MM.1S (cell line): ENCODE measurements at regions not wholly inside any gene's neighbourhood (a gene's known extent, or its start where the extent isn't known, plus 50 kb on each side); places are given as distances from the start of the nearest gene placed in this dataset.

Experiments used
- DNase-seq: peaks from one replicate; pipeline ENCODE4 v3.0.0-alpha.2; 2015
- H2AFZ ChIP-seq: fragments of 300-600 bp; sonication (generic); 2 replicates; pipeline ENCODE4 v1.6.0; 2016; ENCODE audit warnings: antibody characterized with exemption, low read length
- H3F3A ChIP-seq: fragments of 300-600 bp; sonication (generic); 2 replicates; pipeline ENCODE4 v1.6.1; 2016; ENCODE audit warnings: mild to moderate bottlenecking, antibody characterized with exemption, low read length, moderate library complexity, mixed read lengths; ENCODE audit not compliant: insufficient read depth
- H3K27ac ChIP-seq: fragments of 300-600 bp; sonication (generic); 2 replicates; pipeline ENCODE4 v1.5.1; 2016; ENCODE audit warnings: mild to moderate bottlenecking, low read length
- H3K27me3 ChIP-seq: fragments of 300-600 bp; sonication (generic); replicated peaks from 2 replicates; pipeline ENCODE4 v1.6.0; 2016; ENCODE audit warnings: low read length; ENCODE audit not compliant: insufficient read depth
- H3K36me3 ChIP-seq: fragments of 300-600 bp; sonication (generic); replicated peaks from 2 replicates; pipeline ENCODE4 v1.6.1; 2016; ENCODE audit warnings: mild to moderate bottlenecking, low read length, mixed read lengths; ENCODE audit not compliant: insufficient read depth
- H3K4me1 ChIP-seq: fragments of 300-600 bp; sonication (generic); 2 replicates; pipeline ENCODE4 v1.6.1; 2016; ENCODE audit warnings: low read length, mixed read lengths
- H3K4me2 ChIP-seq: fragments of 300-600 bp; sonication (generic); 2 replicates; pipeline ENCODE4 v1.6.0; 2016; ENCODE audit warnings: low read depth, low read length
- H3K4me3 ChIP-seq: fragments of 300-600 bp; sonication (generic); 2 replicates; pipeline ENCODE4 v1.5.1; 2016; ENCODE audit warnings: low read length, mixed read lengths
- H3K79me2 ChIP-seq: fragments of 300-600 bp; sonication (generic); 2 replicates; pipeline ENCODE4 v1.6.1; 2016; ENCODE audit warnings: mixed run types, low read length, mixed read lengths
- H3K9ac ChIP-seq: fragments of 300-600 bp; sonication (generic); 2 replicates; pipeline ENCODE4 v1.6.1; 2016; ENCODE audit warnings: low read length, mixed read lengths
- H3K9me2 ChIP-seq: fragments of 300-600 bp; sonication (generic); replicated peaks from 2 replicates; pipeline ENCODE4 v1.6.1; 2016; ENCODE audit warnings: mild to moderate bottlenecking, low read length, mixed read lengths; ENCODE audit not compliant: insufficient read depth
- H3K9me3 ChIP-seq: fragments of 300-600 bp; sonication (generic); replicated peaks from 2 replicates; pipeline ENCODE4 v1.6.1; 2016; ENCODE audit warnings: mild to moderate bottlenecking, low read length, mixed read lengths; ENCODE audit not compliant: insufficient read depth
- H4K20me1 ChIP-seq: fragments of 300-600 bp; sonication (generic); 2 replicates; pipeline ENCODE4 v1.6.1; 2016; ENCODE audit warnings: mild to moderate bottlenecking, low read length, moderate library complexity, mixed read lengths; ENCODE audit not compliant: insufficient read depth
- EZH2 ChIP-seq: fragments of 300-600 bp; sonication (generic); optimal IDR thresholded peaks from 2 replicates; pipeline ENCODE3; 2017; ENCODE audit warnings: low read depth, mild to moderate bottlenecking, antibody characterized with exemption, low read length, mixed read lengths
- EZH2phosphoT487 ChIP-seq: fragments of 300-600 bp; sonication (generic); IDR thresholded peaks from 2 replicates; pipeline ENCODE4 v1.6.1; 2018; ENCODE audit warnings: antibody characterized with exemption, low read length
- TF ChIP-seq, protein P1 (sequence below): fragments of 300-600 bp; sonication (generic); IDR thresholded peaks from 2 replicates; pipeline ENCODE4 v1.5.1; 2016; ENCODE audit warnings: antibody characterized with exemption, low read length, mixed read lengths

DNA sequence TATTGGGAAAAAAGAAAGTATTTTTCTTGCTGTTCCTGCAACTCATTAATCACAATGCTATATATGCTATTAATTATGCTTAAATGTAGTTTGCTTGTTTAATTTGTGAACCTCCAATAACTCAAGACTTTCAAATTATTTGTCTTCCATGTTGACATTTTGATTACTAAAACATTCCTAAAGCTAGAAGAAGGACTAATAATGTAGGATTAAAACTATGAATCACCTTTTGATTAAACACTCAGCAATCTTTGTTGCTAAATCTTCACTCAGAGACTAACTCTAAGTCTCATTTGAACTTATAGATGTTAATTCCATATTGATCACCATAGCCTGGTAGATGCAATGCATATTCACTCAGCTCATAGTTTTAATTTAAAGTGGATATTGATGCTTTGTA lies 524.6 kb upstream of the ZEB2 start:
- no peaks in the 10 kb centered on the region for H3K9me2 ChIP-seq
- no peak overlapping the region for H3K27ac ChIP-seq
- no peaks in the 10 kb centered on the region for H3K27me3 ChIP-seq
- H3F3A ChIP-seq = no peaks in the 10 kb centered on the region
- H3K9ac ChIP-seq = no peak overlapping the region
- DNase-seq = no peak
- no peaks in the 10 kb centered on the region for H3K36me3 ChIP-seq
- TF ChIP-seq EZH2 (no peak), EZH2phosphoT487 (no peak)
- TF ChIP-seq, protein P1, sequence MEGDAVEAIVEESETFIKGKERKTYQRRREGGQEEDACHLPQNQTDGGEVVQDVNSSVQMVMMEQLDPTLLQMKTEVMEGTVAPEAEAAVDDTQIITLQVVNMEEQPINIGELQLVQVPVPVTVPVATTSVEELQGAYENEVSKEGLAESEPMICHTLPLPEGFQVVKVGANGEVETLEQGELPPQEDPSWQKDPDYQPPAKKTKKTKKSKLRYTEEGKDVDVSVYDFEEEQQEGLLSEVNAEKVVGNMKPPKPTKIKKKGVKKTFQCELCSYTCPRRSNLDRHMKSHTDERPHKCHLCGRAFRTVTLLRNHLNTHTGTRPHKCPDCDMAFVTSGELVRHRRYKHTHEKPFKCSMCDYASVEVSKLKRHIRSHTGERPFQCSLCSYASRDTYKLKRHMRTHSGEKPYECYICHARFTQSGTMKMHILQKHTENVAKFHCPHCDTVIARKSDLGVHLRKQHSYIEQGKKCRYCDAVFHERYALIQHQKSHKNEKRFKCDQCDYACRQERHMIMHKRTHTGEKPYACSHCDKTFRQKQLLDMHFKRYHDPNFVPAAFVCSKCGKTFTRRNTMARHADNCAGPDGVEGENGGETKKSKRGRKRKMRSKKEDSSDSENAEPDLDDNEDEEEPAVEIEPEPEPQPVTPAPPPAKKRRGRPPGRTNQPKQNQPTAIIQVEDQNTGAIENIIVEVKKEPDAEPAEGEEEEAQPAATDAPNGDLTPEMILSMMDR = no peak
- H3K4me2 ChIP-seq = no peak overlapping the region
- no peaks in the 10 kb centered on the region for H3K4me1 ChIP-seq
- no peak overlapping the region for H3K4me3 ChIP-seq
- no peaks in the 10 kb centered on the region for H3K79me2 ChIP-seq
- H2AFZ ChIP-seq = no peak overlapping the region
- no peaks in the 10 kb centered on the region for H4K20me1 ChIP-seq
- no peaks in the 10 kb centered on the region for H3K9me3 ChIP-seq

DNA sequence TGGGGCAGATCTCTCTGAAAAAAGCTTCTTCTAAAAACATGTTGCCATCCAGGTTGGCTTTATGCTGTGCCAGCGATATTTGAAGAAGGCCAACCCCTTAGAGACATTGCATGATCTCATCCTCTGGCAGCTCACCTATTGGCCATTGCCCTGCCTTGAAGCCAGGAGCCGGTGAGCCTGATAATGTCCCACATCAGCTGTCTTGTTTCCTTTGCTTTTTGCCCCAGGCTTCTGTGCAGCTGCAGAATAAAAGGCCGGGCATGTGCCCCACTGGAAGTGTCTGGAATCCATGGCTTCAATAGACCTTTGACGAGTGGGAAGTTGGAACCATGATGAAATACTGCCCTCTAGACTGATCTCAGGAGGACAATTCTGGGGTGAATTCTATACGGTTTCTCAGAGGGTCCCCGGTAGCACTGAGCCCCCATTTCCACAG lies 523.5 kb upstream of the ZEB2 start:
- H3K4me2 ChIP-seq = no peak overlapping the region
- no peaks in the 10 kb centered on the region for H3K36me3 ChIP-seq
- TF ChIP-seq, protein P1 = no peak
- TF ChIP-seq EZH2phosphoT487 (no peak), EZH2 (no peak)
- H3K27me3 ChIP-seq = no peaks in the 10 kb centered on the region
- no peak overlapping the region for H2AFZ ChIP-seq
- H3K4me1 ChIP-seq = no peaks in the 10 kb centered on the region
- no peaks in the 10 kb centered on the region for H3K9me3 ChIP-seq
- H3K27ac ChIP-seq = no peak overlapping the region
- no peak overlapping the region for H3K4me3 ChIP-seq
- no peaks in the 10 kb centered on the region for H4K20me1 ChIP-seq
- no peaks in the 10 kb centered on the region for H3K79me2 ChIP-seq
- DNase-seq = no peak
- no peaks in the 10 kb centered on the region for H3F3A ChIP-seq
- H3K9ac ChIP-seq = no peak overlapping the region
- no peaks in the 10 kb centered on the region for H3K9me2 ChIP-seq

- H3K27ac ChIP-seq = no peak overlapping the region
- H3F3A ChIP-seq = no peaks in the 10 kb centered on the region
- no peak overlapping the region for H3K9ac ChIP-seq
- H4K20me1 ChIP-seq = no peaks in the 10 kb centered on the region
- no peaks in the 10 kb centered on the region for H3K4me1 ChIP-seq
- H3K9me2 ChIP-seq = no peaks in the 10 kb centered on the region
- no peak for TF ChIP-seq EZH2
- TF ChIP-seq, protein P1 = no peak
- TF ChIP-seq EZH2phosphoT487 = no peak
- no peak overlapping the region for H3K4me2 ChIP-seq
- H3K9me3 ChIP-seq = no peaks in the 10 kb centered on the region
- no peaks in the 10 kb centered on the region for H3K79me2 ChIP-seq
- no peak overlapping the region for H2AFZ ChIP-seq
- H3K36me3 ChIP-seq = no peaks in the 10 kb centered on the region
- no peaks in the 10 kb centered on the region for H3K27me3 ChIP-seq
- no peak for DNase-seq
- H3K4me3 ChIP-seq = no peak overlapping the region
Observed at GRCh38 chr2:145041706-145042105, 521.8 kb upstream of the ZEB2 start.
